B cell (primary cell): ENCODE measurements at regions not wholly inside any gene's neighbourhood (a gene's known extent, or its start where the extent isn't known, plus 50 kb on each side); places are given as distances from the start of the nearest gene placed in this dataset.
"Not testable (repeated sequence)": the region's sequence is repeated elsewhere in the genome, so short reads cannot be mapped to it uniquely, and the experiment has no call there.

ENCODE experiments used
- ATAC-seq: fragments of 200-7000 bp; cut with Tn5 transposase; one replicate; pipeline ENCODE4 v1.10.0; 2021; ENCODE audit warnings: low read depth, mild to moderate bottlenecking, moderate number of reproducible peaks, moderate library complexity
- CTCF ChIA-PET: fragments of 350-600 bp; sonication (Branson Sonifier 250); formaldehyde crosslinking; loops from one replicate; lab custom pipeline; 2021; ENCODE audit warnings: antibody characterized with exemption, inconsistent platforms; lab: Charles Lee
- POLR2A ChIA-PET: fragments of 350-600 bp; sonication (Branson Sonifier 250); formaldehyde crosslinking; loops from one replicate; lab custom pipeline; 2021; ENCODE audit warnings: antibody characterized with exemption; lab: Charles Lee
- DNase-seq: peaks from one replicate; pipeline ENCODE4 v3.0.0; 2013
- H2AFZ ChIP-seq: 2 replicates; pipeline ENCODE4 v1.6.1; 2012; ENCODE audit warnings: mild to moderate bottlenecking, low read depth, low read length; ENCODE audit not compliant: insufficient read depth, poor library complexity, severe bottlenecking
- H3K27ac ChIP-seq, 2 donors: 1 replicate in 1 of 2; 2 replicates in 1 of 2; pipeline ENCODE4 v1.5.1; 2012 to 2013; ENCODE audit warnings: low read length in 2 of 2, mild to moderate bottlenecking in 2 of 2, moderate library complexity in 1 of 2
- H3K27me3 ChIP-seq, 4 experiments: fragments of 200-600 bp in 1 of 4; sonication (generic) in 1 of 4; replicated peaks in 1 of 4; 1 replicate in 2 of 4; 2 replicates in 2 of 4; pipeline versions ENCODE4 v1.6.1 to v1.7.0; 2013 to 2016; ENCODE audit warnings: low read length in 3 of 4, mild to moderate bottlenecking in 2 of 4, mixed read lengths in 1 of 4, moderate library complexity in 1 of 4; ENCODE audit not compliant: insufficient read depth in 4 of 4, control insufficient read depth in 3 of 4; ENCODE audit errors: control extremely low read depth in 1 of 4
- H3K36me3 ChIP-seq, 2 experiments: replicated peaks in 1 of 2; 1 replicate in 1 of 2; 2 replicates in 1 of 2; pipeline versions ENCODE4 v1.6.1 to v1.7.1; 2013; ENCODE audit warnings: low read length in 1 of 2; ENCODE audit not compliant: insufficient read depth in 2 of 2, control insufficient read depth in 1 of 2; ENCODE audit errors: control extremely low read depth in 1 of 2, extremely low read depth in 1 of 2
- H3K4me1 ChIP-seq, 2 donors: fragments of 200-600 bp in 1 of 2; sonication (generic) in 1 of 2; 1 replicate in 1 of 2; 2 replicates in 1 of 2; pipeline versions ENCODE4 v1.5.1 to v1.6.1; 2013 to 2017; ENCODE audit warnings: low read length in 2 of 2; ENCODE audit not compliant: control insufficient read depth in 2 of 2, insufficient read depth in 2 of 2
- H3K4me2 ChIP-seq: replicated peaks from 2 replicates; pipeline ENCODE3; 2012; ENCODE audit warnings: mild to moderate bottlenecking, low read depth, low read length; ENCODE audit not compliant: poor library complexity, severe bottlenecking
- H3K4me3 ChIP-seq, 5 experiments: fragments of 200-600 bp in 1 of 5; sonication (generic) in 1 of 5; 1 replicate in 3 of 5; 2 replicates in 2 of 5; pipeline versions ENCODE4 v1.5.1 to v1.7.0; 2011 to 2016; ENCODE audit warnings: low read length in 4 of 5, mild to moderate bottlenecking in 4 of 5, low read depth in 2 of 5, control low read depth in 1 of 5, moderate library complexity in 1 of 5; ENCODE audit not compliant: insufficient read depth in 1 of 5; ENCODE audit errors: control extremely low read depth in 1 of 5, extremely low read depth in 1 of 5
- H3K79me2 ChIP-seq: fragments of 200-600 bp; sonication (generic); one replicate; pipeline ENCODE4 v1.6.0; 2016; ENCODE audit warnings: low read length; ENCODE audit not compliant: control insufficient read depth, insufficient read depth
- H3K9ac ChIP-seq: fragments of 200-600 bp; sonication (generic); 2 replicates; pipeline ENCODE4 v1.6.1; 2017; ENCODE audit warnings: mild to moderate bottlenecking, low read length, moderate library complexity
- H3K9me3 ChIP-seq, 3 donors: one replicate each; pipeline versions ENCODE4 v1.6.1 to v1.7.1; 2013; ENCODE audit warnings: low read length in 2 of 3; ENCODE audit not compliant: control insufficient read depth in 2 of 3, insufficient read depth in 1 of 3; ENCODE audit errors: control extremely low read depth in 1 of 3
- H4K20me1 ChIP-seq: 2 replicates; pipeline ENCODE4 v1.6.0; 2012; ENCODE audit warnings: mild to moderate bottlenecking, low read length; ENCODE audit not compliant: insufficient read depth, control insufficient read depth, poor library complexity, severe bottlenecking
- H3K27ac Mint-ChIP-seq: one replicate; pipeline ENCODE4 v1.8.0; 2021; ENCODE audit warnings: mixed read lengths
- H3K27me3 Mint-ChIP-seq: one replicate; pipeline ENCODE4 v1.8.0; 2021; ENCODE audit warnings: mixed read lengths
- H3K4me1 Mint-ChIP-seq: one replicate; pipeline ENCODE4 v1.8.0; 2021; ENCODE audit warnings: mixed read lengths
- H3K4me3 Mint-ChIP-seq: one replicate; pipeline ENCODE4 v1.8.0; 2021; ENCODE audit warnings: mixed read lengths
- H3K9me3 Mint-ChIP-seq: one replicate; pipeline ENCODE4 v1.8.0; 2022; ENCODE audit warnings: mixed read lengths; ENCODE audit not compliant: insufficient read depth
- EZH2 ChIP-seq: IDR thresholded peaks from 2 replicates; pipeline ENCODE4 v1.6.1; 2012; ENCODE audit warnings: borderline replicate concordance, low read depth, mild to moderate bottlenecking, moderate library complexity, low read length; ENCODE audit not compliant: insufficient read depth, poor library complexity, severe bottlenecking
- WGBS: methylation state at CpG from one replicate; pipeline ENCODE4 v1.1.5; 2013; ENCODE audit warnings: missing lambda C conversion rate; ENCODE audit not compliant: insufficient coverage; 5-methylcytosine and 5-hydroxymethylcytosine counted together
- intact Hi-C: fragments of 100-400 bp; cut with micrococcal nuclease; formaldehyde crosslinking; loops from one replicate; pipeline ENCODE4 v1.10.0; 2022
- TF ChIP-seq, protein P1 (sequence below): fragments of 200-600 bp; IDR thresholded peaks from one replicate; pipeline ENCODE4 v1.8.0; 2022; ENCODE audit warnings: antibody characterized with exemption, mild to moderate bottlenecking

DNA sequence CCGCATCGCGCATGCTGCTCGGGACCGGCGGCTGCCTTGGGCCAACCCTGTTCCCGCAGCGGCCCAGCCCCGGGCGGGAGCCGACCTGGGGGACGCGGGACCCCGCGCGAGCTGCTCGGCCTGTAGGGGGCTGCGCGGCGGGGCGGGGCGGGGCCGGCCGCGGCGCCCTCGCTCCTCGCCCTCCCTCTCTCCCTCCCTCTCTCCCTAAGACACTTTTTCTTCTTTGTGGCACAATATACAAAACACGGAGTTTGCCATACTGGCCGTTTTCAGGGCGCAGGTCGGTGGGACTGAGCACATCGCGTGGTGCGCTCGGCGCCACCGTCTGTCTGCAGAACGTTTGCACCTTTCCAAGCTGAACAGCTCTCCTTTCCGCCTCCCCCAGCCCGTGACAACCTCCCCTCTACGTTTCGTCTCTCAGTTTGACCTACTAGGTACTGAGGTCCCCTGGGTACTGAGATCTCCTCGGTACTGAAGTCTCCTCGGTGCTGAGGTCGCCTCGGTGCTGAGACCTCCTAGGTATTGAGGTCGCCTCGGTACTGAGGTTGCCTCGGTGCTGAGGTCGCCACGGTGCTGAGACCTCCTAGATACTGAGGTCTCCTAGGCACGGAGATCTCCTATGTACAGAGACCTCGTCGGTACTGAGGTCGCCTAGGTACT is 261.1 kb upstream of the PLCXD1 start:
- Histone ChIP-seq H3K27me3 (no peaks in the 10 kb centered on the region), H3K9ac (peak overlapping the region; percentile 35), H3K36me3 (no peaks in the 10 kb centered on the region), H3K4me3 (peak overlapping the region in 3 of 5 experiments; percentile 21 to 50 (median 35)), H3K79me2 (no peaks in the 10 kb centered on the region), H3K9me3 (no peaks in the 10 kb centered on the region), H4K20me1 (no peaks in the 10 kb centered on the region), H2AFZ (no peak overlapping the region), H3K4me1 (peaks cover 0 to 5% of the 10 kb centered on the region in 2 donors), H3K27ac (no peak overlapping the region), H3K4me2 (peak overlapping the region; percentile 47)
- Mint-ChIP-seq H3K4me1 (no peaks in the 10 kb centered on the region), H3K27me3 (no peaks in the 10 kb centered on the region), H3K9me3 (no peaks in the 10 kb centered on the region), H3K27ac (peak overlapping the region; percentile 78), H3K4me3 (peak overlapping the region; percentile 83)
- intact Hi-C loops = no loop called here
- DNase-seq = peak; percentile 42
- WGBS = 38% methylated on average over 56 of the region's 56 CpGs
- ATAC-seq = peak; percentile 26
- POLR2A ChIA-PET = no interaction called here
- TF ChIP-seq EZH2 = no peak
- TF ChIP-seq, protein P1, sequence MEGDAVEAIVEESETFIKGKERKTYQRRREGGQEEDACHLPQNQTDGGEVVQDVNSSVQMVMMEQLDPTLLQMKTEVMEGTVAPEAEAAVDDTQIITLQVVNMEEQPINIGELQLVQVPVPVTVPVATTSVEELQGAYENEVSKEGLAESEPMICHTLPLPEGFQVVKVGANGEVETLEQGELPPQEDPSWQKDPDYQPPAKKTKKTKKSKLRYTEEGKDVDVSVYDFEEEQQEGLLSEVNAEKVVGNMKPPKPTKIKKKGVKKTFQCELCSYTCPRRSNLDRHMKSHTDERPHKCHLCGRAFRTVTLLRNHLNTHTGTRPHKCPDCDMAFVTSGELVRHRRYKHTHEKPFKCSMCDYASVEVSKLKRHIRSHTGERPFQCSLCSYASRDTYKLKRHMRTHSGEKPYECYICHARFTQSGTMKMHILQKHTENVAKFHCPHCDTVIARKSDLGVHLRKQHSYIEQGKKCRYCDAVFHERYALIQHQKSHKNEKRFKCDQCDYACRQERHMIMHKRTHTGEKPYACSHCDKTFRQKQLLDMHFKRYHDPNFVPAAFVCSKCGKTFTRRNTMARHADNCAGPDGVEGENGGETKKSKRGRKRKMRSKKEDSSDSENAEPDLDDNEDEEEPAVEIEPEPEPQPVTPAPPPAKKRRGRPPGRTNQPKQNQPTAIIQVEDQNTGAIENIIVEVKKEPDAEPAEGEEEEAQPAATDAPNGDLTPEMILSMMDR = no peak
- CTCF ChIA-PET = no interaction called here

DNA sequence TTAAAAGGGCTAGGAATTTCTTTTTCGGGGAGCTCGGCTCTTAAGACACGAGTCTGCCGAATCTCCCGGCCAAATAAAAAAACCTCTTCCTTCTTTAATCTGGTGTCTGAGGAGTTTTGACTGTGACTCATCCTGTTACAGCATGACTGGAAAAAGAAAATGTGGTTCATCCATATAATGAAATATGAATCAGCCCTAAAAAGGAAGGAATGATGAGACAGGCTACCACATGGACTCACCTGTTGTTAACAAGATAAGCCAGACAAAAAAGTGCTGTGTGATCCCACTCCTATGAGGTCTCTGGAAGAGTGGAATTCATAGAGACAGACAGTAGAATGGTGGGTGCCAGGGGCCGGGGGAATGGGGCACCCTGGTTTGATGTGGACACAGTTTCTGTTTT is 257.0 kb upstream of the PLCXD1 start:
- H2AFZ ChIP-seq, H3K27ac Mint-ChIP-seq, CTCF ChIA-PET, H3K9me3 ChIP-seq, H3K4me3 ChIP-seq, DNase-seq, H3K9ac ChIP-seq, H3K4me3 Mint-ChIP-seq, ATAC-seq, H3K27me3 Mint-ChIP-seq, H3K27me3 ChIP-seq, H3K9me3 Mint-ChIP-seq, H3K4me1 Mint-ChIP-seq, H3K36me3 ChIP-seq, H3K79me2 ChIP-seq, intact Hi-C loops, H3K4me1 ChIP-seq, H4K20me1 ChIP-seq, H3K4me2 ChIP-seq, H3K27ac ChIP-seq, POLR2A ChIA-PET: not testable (repeated sequence)
- no CpG with 5 or more reads among the region's 6 CpGs for WGBS
